ENCODE measurements at regions not wholly inside any gene's neighbourhood (a gene's known extent, or its start where the extent isn't known, plus 50 kb on each side); places are given as distances from the start of the nearest gene placed in this dataset.

DNA sequence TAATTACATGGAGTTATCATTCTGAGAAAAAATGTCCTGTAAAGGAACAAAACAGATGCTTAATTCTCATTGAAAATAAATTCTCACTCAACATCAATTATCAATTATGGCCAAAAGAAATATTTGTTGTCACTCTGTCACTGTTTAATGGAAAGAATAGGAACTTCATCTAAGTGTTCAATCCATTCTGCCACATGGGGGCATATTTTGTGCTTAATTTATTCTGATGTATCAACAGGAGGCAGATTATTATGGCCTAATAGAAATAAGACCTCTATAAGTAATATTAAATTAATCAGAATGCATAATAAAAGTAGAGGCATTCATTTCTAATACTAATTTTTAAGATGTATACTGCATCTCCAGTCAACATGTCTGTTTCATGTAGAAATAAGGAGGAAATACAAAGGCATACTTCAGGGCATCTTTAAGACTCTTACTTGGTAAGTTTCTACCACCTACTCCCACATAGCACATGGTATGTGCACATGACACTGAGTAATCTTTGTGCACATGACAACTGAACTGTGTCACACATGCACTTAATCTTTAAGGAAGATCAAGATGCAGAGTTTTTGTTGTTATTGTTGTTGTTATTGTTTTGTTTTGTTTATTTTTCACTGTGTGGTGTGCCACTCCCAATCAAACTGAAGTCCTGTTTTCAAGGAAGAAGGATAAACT lies 420.4 kb upstream of the SEMA3A start:
- no peak for DNase-seq

DNA sequence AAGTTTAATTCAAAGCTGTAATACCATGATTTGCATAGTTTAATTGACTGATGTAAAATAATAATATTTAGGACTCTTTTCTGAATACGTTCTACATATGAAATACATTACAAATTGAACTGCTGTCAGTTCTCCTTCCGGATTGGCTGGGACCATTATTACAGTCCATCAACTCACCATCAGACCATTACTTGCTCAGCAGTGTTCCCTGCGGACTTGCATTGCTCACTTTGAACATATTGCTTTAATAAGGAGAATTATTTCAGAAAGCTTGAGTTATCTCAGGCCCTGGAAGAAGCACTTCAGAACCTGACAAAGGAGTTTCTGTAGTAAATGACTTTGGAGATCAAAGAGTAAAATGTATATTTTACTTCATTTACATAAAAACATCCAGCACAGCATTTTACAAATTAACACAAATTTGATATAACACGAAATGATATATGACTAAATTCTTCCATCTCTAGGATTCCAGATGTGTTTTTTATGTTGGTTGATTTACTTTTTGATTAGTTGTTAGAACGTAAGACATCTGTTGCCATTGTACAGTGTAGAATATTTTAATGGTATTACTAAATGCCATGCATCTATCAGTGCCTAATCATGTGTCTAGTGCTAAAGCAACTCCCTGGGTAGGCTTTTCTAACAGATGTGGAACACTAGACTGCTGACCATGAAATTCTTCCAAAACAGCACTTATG lies 418.5 kb upstream of the SEMA3A start:
- no peak for DNase-seq

GRCh38 chr7:84611391-84611790 lies 416.8 kb upstream of the SEMA3A start:
- DNase-seq = no peak

- no peak for DNase-seq
Observed at GRCh38 chr7:84610390-84610789, 415.8 kb upstream of the SEMA3A start.

DNA sequence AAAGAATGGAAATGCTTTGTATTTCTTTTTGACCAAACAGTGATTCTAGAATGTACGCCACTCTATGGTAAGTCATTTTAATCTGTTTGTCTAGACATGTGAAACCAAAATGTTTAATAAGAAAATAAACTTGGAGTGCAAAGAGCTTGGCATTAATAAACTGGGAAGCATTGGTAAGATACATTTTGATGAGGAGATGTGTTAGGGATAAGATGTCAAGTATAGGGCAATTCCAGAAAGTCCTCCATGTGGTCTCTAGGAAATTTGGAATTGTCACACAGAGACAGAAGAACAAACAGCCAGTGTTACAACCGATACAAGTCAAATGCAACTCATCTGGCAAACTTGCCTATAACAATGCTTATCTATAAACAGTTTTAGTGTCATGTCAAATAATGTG lies 410.7 kb upstream of the SEMA3A start:
- DNase-seq = no peak

GRCh38 chr7:84603545-84603944 lies 409.0 kb upstream of the SEMA3A start:
- no peak for DNase-seq

DNA sequence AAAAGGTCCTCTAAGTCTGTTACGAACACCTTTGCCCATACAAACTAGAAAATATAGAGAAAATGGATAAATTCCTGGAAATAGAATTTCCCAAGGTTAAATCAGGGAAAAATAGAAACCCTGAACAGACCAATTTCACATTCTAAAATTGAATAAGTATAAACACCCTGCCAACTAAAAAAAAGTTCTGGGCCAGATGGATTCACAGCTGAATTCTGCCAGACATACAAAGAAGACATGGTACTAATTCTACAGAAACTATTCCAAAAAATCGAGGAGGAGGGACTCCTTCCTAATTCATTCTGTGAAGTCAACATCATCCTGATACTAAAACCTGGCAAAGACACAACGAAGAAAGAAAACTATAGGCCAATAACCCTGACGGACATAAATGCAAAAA lies 400.4 kb upstream of the SEMA3A start:
- no peak for DNase-seq

- no peak for DNase-seq
Observed at GRCh38 chr7:84591897-84592296, 397.3 kb upstream of the SEMA3A start.

DNA sequence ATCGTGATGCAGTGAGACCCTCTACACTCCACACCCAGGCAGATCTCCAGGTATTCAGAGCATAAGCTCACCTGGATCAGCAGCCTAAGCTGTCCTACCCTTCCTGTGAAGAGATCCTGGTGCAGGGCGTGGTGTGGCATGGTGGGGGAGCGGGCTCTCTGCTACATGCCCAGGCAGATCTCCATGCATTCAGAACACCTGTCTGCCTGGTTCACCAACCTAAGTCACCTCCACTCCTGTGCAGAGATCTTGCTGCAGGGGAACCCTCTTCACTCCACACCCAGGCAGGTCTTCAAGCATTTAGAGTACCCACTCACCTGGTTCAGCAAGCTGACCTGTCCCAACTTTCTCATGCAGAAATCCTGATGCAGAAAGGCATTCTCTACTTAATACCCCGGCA lies 394.4 kb upstream of the SEMA3A start:
- DNase-seq = no peak

DNA sequence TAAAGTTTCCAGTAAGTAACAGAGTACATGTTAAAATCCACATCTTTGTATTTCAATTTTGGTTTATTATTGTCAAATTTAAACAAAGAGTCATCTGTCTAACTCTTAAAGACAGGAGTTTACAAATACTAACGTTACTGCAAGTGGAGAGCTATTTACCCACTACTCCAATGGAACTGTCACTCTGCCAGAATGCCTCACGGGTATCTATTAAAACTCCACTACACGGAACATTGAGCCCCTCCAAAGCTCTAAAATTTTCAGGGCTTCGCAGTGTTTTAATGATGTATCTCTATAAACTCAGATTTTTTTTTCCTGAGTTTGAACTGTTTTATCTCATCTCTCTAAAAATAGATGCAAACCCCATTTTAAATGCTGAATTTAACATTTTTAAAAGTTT lies 388.7 kb upstream of the SEMA3A start:
- DNase-seq = no peak

DNA sequence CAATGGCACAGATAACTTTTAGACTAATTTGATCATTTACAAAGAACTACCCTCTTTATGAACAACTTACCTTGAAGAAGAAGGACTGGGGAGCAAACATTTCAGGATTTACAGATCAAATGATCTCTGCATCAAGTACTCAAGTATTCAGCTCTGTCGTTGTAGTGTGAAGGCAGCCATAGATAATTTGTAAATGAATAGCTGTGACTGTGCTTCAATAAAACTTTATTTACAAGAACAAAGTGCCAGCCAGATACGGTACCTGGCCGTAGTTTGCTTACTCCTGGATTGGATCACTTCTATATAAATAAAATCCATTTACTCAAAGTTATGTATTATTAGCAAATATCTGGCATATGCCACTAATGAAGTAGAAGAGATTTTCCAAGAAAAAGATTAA lies 388.2 kb upstream of the SEMA3A start:
- DNase-seq = no peak

DNA sequence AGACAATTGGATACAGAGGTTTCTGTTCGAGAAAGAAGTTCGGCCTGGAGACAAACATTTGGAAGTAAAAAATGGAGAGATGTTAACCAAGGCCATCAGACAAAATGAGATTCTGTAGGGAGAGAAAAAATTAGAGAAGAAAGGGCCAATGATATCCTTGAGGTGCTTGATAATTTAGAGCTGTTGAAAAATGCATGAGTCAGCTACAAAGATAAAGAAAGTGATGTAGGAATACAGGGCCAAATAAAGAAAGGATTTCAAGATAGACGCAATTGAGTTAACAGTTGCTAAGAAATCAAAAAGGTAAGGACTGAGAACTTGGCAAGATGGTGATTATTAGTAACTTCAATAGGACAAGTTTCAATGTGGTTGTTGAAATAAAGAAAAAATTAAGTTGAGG lies 384.2 kb upstream of the SEMA3A start:
- DNase-seq = no peak

- DNase-seq = no peak
Observed at GRCh38 chr7:84568781-84569180, 374.2 kb upstream of the SEMA3A start.

- no peak for DNase-seq
Observed at GRCh38 chr7:84565345-84566074, 370.9 kb upstream of the SEMA3A start.

GRCh38 chr7:84553711-84554110 lies 359.1 kb upstream of the SEMA3A start:
- no peak for DNase-seq

DNA sequence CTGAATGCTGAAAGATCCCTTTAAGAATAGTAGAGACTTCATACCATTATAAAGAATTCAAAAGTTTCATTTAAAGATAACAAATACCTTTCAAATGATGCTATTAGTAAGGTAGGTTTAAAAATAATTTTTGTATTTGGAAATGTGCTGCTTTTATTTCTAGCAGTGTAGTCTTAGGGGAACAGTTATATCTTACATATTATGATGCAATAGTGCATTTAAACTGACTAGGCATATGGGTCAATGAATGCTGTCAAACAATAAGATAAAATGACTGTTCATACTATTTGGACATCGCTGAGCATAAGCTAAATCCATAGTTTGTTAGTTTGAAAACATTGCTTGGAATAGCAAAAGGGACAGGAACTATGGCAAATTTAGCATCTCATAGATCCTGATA lies 354.8 kb upstream of the SEMA3A start:
- DNase-seq = no peak

GRCh38 chr7:84548366-84549365 lies 354.1 kb upstream of the SEMA3A start:
- no peak for DNase-seq

GRCh38 chr7:84547331-84547730 lies 352.7 kb upstream of the SEMA3A start:
- DNase-seq = no peak

DNA sequence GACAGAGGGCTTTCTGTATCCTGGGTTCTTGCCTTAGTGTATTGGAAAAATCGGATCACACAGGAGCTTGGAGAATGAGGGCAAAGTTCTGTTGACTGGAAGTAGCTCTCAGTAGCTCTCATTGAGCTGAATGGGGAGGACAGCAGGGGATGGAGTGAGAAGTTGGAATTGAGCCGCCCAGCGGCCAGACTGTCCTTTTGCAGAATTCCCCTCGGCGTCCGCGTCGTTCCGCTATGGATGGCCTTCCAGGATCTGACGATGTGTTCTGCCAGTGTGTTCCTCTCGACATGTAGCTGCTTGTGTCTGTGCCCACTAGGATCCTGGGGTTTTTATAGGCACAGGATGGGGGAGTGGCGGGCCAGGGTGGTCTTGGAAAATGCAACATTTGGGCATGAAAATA lies 351.8 kb upstream of the SEMA3A start:
- DNase-seq = no peak

GRCh38 chr7:84538268-84538667 lies 343.7 kb upstream of the SEMA3A start:
- no peak for DNase-seq

DNA sequence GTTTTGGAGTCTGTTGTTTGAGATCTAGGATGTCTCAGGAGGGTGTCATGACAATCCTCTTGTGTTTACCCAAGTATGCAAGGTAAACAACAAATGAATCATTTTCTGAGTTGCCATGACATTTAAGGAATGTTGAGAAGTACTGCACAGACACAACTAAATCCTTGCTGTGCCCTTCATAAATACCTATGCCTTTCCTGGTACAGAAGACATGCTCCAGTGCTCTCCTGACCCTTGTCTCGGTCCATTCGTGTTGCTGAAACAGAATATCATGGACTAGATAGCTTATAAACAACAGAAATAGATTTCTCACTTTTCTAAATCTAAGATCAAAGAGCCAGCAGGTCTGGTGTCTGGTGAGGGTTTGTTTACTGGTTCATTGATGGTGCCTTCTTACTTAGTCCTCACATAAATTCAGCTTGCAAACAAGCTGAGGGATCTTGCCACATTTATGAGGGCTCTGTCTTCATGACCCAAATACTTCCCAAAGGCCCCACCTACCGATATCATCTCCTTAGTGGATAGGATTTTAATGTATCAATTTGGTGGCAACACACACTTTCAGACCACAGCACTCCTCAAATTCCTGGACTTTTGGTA lies 341.8 kb upstream of the SEMA3A start:
- no peak for DNase-seq

DNA sequence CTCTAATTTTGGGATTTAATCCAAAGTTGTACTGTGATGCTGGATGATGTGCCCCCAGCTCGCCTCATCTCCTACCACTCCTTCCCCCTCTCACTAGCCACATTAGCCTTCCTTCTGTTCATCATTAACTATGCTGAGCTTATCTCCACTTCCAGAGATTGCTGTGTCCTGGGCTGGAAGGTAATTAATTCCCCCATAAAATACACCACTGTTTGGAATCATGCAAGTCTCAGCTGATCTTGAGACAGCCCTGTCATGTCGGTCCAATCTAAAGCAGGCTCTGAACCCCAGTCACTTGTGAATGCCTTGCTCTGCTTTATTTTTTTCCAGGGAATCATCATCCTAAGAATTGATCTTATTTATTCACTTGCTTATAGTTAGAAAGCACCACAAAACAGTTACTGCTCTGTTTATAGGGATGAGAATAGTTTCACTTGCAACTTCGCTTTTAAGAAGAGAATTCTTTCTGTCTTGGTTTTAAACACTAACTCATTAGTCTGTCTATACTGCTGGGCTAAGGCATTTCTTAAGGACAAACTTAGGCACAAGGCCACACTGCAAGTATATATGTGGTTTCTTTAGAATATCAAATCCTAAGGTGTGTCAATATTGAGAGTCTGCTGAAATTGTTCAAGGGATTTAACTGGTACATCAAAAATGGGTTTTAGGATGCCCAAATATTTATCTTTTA lies 341.1 kb upstream of the SEMA3A start:
- no peak for DNase-seq

Data from NCI-H1105 (cell line).